Large intestine (tissue), 3 donors: ENCODE measurements at regions not wholly inside any gene's neighbourhood (a gene's known extent, or its start where the extent isn't known, plus 50 kb on each side); places are given as distances from the start of the nearest gene placed in this dataset.

Source experiments
- DNase-seq, 2 donors: peaks; one replicate each; pipeline versions ENCODE4 v3.0.0 to v3.0.0-alpha.2; 2013
- H3K27ac ChIP-seq: one replicate; pipeline ENCODE4 v1.5.1; 2013; ENCODE audit warnings: low read length
- H3K27me3 ChIP-seq: 2 replicates; pipeline ENCODE4 v1.6.1; 2013; ENCODE audit warnings: low read length; ENCODE audit not compliant: control insufficient read depth, insufficient read depth
- H3K36me3 ChIP-seq: 2 replicates; pipeline ENCODE4 v1.6.1; 2013; ENCODE audit warnings: low read length; ENCODE audit not compliant: control insufficient read depth, insufficient read depth
- H3K4me1 ChIP-seq: one replicate; pipeline ENCODE4 v1.6.1; 2013; ENCODE audit warnings: low read length; ENCODE audit not compliant: control insufficient read depth, insufficient read depth
- H3K4me3 ChIP-seq: one replicate; pipeline ENCODE4 v1.5.1; 2013; ENCODE audit warnings: low read length
- H3K9me3 ChIP-seq: one replicate; pipeline ENCODE4 v1.6.1; 2013; ENCODE audit warnings: mild to moderate bottlenecking, low read depth, low read length, moderate library complexity; ENCODE audit not compliant: control insufficient read depth
- WGBS: methylation state at CpG from one replicate; pipeline ENCODE4 v1.1.5; 2013; ENCODE audit warnings: low lambda C conversion rate; ENCODE audit not compliant: insufficient coverage; 5-methylcytosine and 5-hydroxymethylcytosine counted together

DNA sequence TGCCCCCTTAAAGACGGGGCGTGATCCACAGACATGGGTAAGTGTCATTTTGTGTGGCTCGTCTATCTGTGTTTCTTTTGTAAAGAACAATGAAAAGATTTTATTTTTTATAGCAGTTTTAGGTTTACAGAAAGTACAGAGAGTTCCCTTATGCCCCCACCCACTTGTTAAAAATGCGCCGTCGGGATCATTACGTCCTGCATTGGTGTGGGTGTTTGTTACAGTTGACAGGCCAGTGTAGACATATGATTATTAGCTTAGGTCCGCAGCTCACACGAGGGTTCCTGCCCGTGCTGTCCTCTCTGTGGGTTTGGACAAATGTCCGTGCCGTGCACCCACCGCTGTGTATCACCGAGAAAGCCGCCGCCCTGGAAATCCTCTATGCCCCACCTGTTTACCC, 50.5 kb downstream of the RGS12 start:
- H3K36me3 ChIP-seq: peaks cover 11% of the 10 kb centered on the region
- 100% methylated on average over 1 of the region's 16 CpGs for WGBS
- H3K9me3 ChIP-seq: no peaks in the 10 kb centered on the region
- DNase-seq: no peak
- H3K4me1 ChIP-seq: no peaks in the 10 kb centered on the region
- no peak overlapping the region for H3K27ac ChIP-seq
- H3K4me3 ChIP-seq: no peak overlapping the region
- H3K27me3 ChIP-seq: no peaks in the 10 kb centered on the region

DNA sequence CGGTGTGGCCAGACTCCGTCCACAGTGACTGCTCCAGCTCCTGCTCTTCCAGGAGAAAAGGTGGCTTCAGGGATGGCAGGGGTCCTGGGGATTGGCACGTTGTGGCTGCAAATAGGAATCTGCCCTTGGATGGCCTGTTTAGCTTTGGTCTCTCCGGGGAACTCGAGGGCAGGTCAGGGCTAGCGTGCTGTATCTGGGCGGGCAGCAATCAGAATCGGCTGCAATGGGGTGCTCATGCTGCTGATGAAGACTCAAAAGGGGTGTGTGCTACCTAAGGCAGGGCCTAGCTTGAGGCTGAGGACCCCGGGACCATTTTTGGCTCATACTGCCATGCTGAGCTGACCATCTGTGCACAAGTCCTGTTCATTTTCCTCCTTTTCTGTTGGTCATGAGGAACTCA, 51.3 kb downstream of the RGS12 start:
- no peak for DNase-seq
- Histone ChIP-seq H3K4me1 (no peaks in the 10 kb centered on the region), H3K36me3 (peaks cover 11% of the 10 kb centered on the region), H3K27me3 (no peaks in the 10 kb centered on the region), H3K9me3 (no peaks in the 10 kb centered on the region), H3K27ac (no peak overlapping the region), H3K4me3 (no peak overlapping the region)
- no CpG with 5 or more reads among the region's 9 CpGs for WGBS

DNA sequence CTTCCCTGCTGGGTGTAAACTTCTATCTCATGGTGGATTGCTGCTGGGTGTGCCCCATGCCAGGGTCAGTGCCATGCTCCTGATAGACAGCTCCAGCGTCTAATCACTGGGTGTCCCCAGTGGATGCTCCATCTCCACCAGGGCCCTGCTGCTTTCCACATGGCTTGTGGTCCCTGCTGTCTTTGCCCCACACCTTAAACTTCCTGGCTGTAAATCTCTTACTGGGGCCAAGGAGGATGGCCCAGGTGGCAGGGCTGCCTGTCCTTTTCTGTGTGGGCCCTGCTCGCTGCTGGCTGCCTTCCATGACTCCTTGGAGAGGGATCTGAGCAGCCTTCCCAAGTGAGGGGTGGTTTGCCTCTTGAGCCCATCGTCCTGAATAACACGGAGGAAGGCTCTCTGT, 51.8 kb downstream of the RGS12 start:
- Histone ChIP-seq H3K36me3 (peaks cover 11% of the 10 kb centered on the region), H3K27me3 (no peaks in the 10 kb centered on the region), H3K4me1 (no peaks in the 10 kb centered on the region), H3K4me3 (no peak overlapping the region), H3K9me3 (no peaks in the 10 kb centered on the region), H3K27ac (no peak overlapping the region)
- DNase-seq: no peak
- no CpG with 5 or more reads among the region's 4 CpGs for WGBS

DNA sequence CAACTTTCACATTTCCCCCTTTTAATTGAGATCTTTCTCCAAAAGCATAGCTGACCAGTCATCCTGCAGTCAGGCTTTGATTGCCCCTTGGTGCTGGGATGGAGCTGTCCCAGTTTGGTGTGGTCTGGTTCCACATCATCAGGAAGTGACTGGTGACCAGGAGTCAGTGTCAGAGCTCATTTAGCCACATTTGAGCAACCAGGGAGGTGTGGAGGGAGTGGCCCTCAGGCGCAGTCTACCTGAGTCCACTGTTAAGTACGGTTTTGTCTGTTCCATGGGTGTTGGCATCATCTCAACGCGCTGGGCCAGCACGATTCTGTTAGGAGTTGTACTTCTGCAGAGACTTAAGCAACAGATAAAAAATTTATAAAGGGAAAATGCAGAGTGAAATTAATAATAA, 52.6 kb downstream of the RGS12 start:
- Histone ChIP-seq H3K4me1 (no peaks in the 10 kb centered on the region), H3K36me3 (peaks cover 11% of the 10 kb centered on the region), H3K4me3 (no peak overlapping the region), H3K27me3 (no peaks in the 10 kb centered on the region), H3K9me3 (no peaks in the 10 kb centered on the region), H3K27ac (no peak overlapping the region)
- WGBS: no CpG with 5 or more reads among the region's 5 CpGs
- no peak for DNase-seq

DNA sequence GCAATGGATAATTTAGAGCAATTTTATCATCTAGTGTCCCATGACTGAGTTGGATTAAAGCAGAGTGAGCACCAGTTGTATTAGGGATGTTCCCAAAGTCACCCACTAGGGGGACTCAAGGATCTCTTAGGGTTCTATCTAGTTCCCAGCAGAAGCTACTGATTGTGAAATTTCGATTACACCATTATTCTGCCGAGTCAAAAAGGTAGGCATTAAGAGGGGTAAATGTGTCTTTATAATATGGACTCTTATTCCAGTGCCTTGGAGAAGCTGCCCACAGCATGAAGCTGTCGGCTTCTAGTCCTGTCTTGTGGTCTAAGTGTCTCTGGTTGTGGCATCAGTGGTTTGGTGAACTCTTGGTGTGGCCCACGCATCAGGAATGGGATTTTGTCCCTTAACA, 53.3 kb downstream of the RGS12 start:
- H3K27me3 ChIP-seq: no peaks in the 10 kb centered on the region
- H3K9me3 ChIP-seq: no peaks in the 10 kb centered on the region
- H3K27ac ChIP-seq: no peak overlapping the region
- WGBS: no CpG with 5 or more reads among the region's 4 CpGs
- peak; percentile 74 to 75 for DNase-seq
- H3K4me3 ChIP-seq: no peak overlapping the region
- peaks cover 11% of the 10 kb centered on the region for H3K36me3 ChIP-seq
- no peaks in the 10 kb centered on the region for H3K4me1 ChIP-seq

DNA sequence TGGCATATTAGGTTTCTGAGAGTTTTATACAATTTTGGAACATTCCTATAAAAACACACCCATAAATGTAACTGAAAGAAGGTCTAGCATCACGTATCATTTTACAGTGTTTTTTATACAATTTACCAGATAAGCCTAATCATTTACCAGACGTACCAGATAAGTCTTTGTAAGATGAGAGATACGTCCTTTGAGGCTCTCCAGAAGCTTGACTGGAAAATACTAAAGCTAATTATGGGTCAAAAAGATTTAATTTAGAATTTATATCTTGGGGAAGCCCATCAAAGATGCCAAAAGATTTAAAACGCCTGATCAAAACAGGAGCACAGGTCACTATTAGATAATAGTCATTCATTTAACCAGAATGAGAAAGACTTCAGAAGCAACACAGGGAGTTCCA, 55.0 kb downstream of the RGS12 start:
- WGBS: 20% methylated on average over 2 of the region's 4 CpGs
- Histone ChIP-seq H3K4me3 (no peak overlapping the region), H3K36me3 (peaks cover 11% of the 10 kb centered on the region), H3K4me1 (no peaks in the 10 kb centered on the region), H3K27me3 (no peaks in the 10 kb centered on the region), H3K27ac (no peak overlapping the region), H3K9me3 (peaks cover 3% of the 10 kb centered on the region)
- no peak for DNase-seq

DNA sequence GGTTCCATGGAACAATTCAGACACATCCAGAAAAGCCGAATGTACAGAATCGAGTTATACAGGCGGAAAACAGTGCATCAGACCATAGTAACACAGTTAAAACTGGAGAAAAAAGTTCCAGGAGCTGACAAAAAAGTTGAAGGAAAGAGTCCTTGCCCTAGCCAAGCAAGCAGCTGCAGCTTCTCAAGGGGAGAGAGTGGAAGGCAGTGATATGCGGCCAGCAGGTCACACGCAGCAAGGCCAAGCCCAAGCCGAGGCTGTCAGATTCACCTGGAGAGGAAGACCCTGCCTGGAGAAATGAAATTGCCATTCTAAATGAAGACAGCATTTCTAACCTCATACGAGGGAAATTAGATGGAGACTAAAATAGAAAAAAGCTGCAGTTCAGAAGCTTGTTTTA, 55.8 kb downstream of the RGS12 start:
- peaks cover 7% of the 10 kb centered on the region for H3K36me3 ChIP-seq
- H3K27me3 ChIP-seq: no peaks in the 10 kb centered on the region
- no peak for DNase-seq
- H3K4me1 ChIP-seq: no peaks in the 10 kb centered on the region
- WGBS: 100% methylated on average over 2 of the region's 7 CpGs
- H3K4me3 ChIP-seq: no peak overlapping the region
- no peak overlapping the region for H3K27ac ChIP-seq
- peaks cover 3% of the 10 kb centered on the region for H3K9me3 ChIP-seq

DNA sequence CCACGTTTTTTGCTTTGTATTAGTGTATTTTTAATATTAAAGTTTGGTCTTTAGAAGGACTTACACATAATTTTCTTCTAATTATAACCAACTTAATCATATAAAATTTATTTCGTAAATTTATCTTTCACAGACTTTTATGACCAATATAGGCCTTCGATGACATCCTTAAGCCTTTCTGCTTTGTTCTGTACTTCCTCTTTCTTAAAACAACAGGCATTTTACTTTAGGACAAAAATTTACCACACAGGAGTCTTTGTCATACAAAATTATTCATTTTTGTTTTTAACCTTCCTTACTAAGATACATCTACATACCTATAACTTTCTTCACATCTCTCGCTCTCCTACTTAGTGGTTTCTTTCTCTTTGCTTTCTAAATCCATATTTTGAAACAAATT, 56.3 kb downstream of the RGS12 start:
- H3K9me3 ChIP-seq: peaks cover 3% of the 10 kb centered on the region

DNA sequence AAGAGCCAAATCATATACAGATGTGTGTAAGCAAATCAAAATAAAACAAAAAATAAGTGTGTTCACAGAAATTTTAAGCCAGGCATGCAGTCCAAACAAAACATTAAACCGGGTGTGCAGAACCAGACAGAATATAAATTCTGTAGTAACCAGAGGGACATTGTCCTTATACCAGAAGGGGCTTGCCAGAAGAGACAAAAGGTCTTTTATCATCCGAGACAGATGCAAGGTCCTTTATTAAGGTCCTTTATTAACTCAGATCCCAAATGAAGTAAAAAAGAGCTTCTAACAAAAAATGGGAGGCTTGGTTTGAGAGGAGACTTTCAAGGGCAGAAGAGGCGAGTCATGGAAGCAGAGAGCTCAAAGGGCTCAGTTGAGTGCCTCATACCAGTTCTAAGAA, 59.2 kb downstream of the RGS12 start:
- 100% methylated on average over 1 of the region's 3 CpGs for WGBS
- H3K4me1 ChIP-seq: no peaks in the 10 kb centered on the region
- no peak overlapping the region for H3K4me3 ChIP-seq
- no peaks in the 10 kb centered on the region for H3K36me3 ChIP-seq
- no peaks in the 10 kb centered on the region for H3K27me3 ChIP-seq
- H3K27ac ChIP-seq: no peak overlapping the region
- no peak for DNase-seq
- peaks cover 3% of the 10 kb centered on the region for H3K9me3 ChIP-seq

More for the DNA sequence above, 56.3 kb downstream of the RGS12 start:
- DNase-seq: no peak
- Histone ChIP-seq H3K27me3 (no peaks in the 10 kb centered on the region), H3K4me3 (no peak overlapping the region), H3K36me3 (peaks cover 4% of the 10 kb centered on the region), H3K4me1 (no peaks in the 10 kb centered on the region), H3K27ac (no peak overlapping the region)
- 97% methylated on average over 4 of the region's 4 CpGs for WGBS

DNA sequence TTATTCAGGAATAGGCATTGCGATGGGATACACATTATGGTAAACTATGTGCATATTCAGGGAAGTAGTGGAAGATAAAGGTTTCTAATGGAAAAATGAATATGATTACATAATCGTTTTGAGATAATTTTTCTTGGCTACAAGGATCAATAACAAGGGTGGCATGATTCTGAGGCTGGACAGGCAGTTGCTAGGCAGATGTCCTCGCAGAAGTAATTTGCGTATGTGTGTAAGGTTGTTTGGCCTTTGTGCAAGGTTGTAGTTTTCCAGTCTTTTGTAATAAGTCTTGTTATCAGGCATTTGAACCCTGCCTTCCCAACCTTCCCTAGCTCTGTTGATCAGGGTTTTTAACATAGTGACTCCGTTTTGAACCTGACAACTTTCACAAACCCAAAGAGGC, 59.7 kb downstream of the RGS12 start:
- Histone ChIP-seq H3K4me1 (no peaks in the 10 kb centered on the region), H3K36me3 (no peaks in the 10 kb centered on the region), H3K27ac (no peak overlapping the region), H3K9me3 (peaks cover 3% of the 10 kb centered on the region), H3K27me3 (no peaks in the 10 kb centered on the region), H3K4me3 (no peak overlapping the region)
- DNase-seq: no peak
- WGBS: 100% methylated on average over 1 of the region's 5 CpGs

DNA sequence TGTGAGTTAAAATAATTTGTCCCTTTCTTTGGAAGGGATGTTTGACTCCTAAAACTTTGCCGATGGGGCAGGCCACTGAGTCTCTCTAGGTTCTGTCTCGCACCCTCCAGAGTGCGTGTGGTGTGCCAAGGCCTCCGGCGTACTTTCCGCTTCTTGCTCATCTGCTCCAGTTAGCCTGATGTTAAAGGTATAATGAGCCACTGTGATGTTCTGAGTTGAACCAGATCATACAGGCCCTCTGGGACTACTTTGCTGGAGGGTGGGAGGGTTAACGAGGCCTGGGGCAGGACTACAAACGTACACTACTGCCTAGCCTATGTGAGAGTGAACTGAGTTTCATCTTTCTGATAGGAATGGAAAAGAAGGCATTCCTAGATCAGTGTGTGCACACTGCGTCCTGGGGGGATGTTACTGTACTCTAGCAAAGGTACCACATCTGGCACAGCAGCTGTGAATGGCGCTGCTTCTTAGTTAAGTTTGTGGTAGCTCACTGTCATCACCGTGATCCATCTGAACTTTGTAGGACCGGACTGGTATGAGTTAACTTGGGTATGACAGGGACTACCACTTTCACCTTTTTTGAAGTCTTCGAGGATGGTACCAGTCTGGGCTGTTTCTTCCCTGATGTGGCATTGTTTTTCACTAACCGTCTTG, 60.2 kb downstream of the RGS12 start:
- Histone ChIP-seq H3K27ac (no peak overlapping the region), H3K9me3 (peaks cover 3% of the 10 kb centered on the region), H3K4me3 (no peak overlapping the region), H3K4me1 (no peaks in the 10 kb centered on the region), H3K27me3 (no peaks in the 10 kb centered on the region), H3K36me3 (no peaks in the 10 kb centered on the region)
- WGBS: no CpG with 5 or more reads among the region's 14 CpGs
- DNase-seq: no peak
